H9 (cell line): ENCODE measurements at regions not wholly inside any gene's neighbourhood (a gene's known extent, or its start where the extent isn't known, plus 50 kb on each side); places are given as distances from the start of the nearest gene placed in this dataset.

ENCODE experiments used
- DNase-seq: peaks from one replicate; pipeline ENCODE4 v3.0.0-alpha.2; 2017
- H2AFZ ChIP-seq: one replicate; pipeline ENCODE4 v1.6.1; 2013; ENCODE audit warnings: mild to moderate bottlenecking, low read length, control low read depth, moderate library complexity
- H2AK5ac ChIP-seq: 2 replicates; pipeline ENCODE4 v1.6.1; 2013; ENCODE audit warnings: low read length, control low read depth, mixed read lengths; ENCODE audit not compliant: insufficient read length
- H2BK120ac ChIP-seq: one replicate; pipeline ENCODE4 v1.6.1; 2013; ENCODE audit warnings: low read depth, mild to moderate bottlenecking, low read length, control low read depth, inconsistent platforms; ENCODE audit not compliant: poor library complexity, severe bottlenecking
- H2BK12ac ChIP-seq: 2 replicates; pipeline ENCODE4 v1.6.1; 2013; ENCODE audit warnings: low read length, control low read depth, mixed read lengths, low read depth; ENCODE audit not compliant: insufficient read length
- H2BK15ac ChIP-seq: 2 replicates; pipeline ENCODE4 v1.6.1; 2013; ENCODE audit warnings: low read depth, low read length, control low read depth
- H2BK20ac ChIP-seq: one replicate; pipeline ENCODE4 v1.6.1; 2013; ENCODE audit warnings: low read depth, mild to moderate bottlenecking, low read length, control low read depth, inconsistent platforms; ENCODE audit not compliant: poor library complexity, severe bottlenecking
- H2BK5ac ChIP-seq: 2 replicates; pipeline ENCODE4 v1.6.1; 2013; ENCODE audit warnings: low read length, control low read depth, mixed read lengths; ENCODE audit not compliant: insufficient read length
- H3K14ac ChIP-seq: 2 replicates; pipeline ENCODE4 v1.6.1; 2013; ENCODE audit warnings: low read length, control low read depth; ENCODE audit not compliant: insufficient read depth
- H3K18ac ChIP-seq: 2 replicates; pipeline ENCODE4 v1.6.1; 2013; ENCODE audit warnings: low read depth, mild to moderate bottlenecking, mixed read lengths, low read length, control low read depth; ENCODE audit not compliant: insufficient read length
- H3K23ac ChIP-seq: 2 replicates; pipeline ENCODE4 v1.6.1; 2013; ENCODE audit warnings: low read length, control low read depth, mixed read lengths, low read depth; ENCODE audit not compliant: insufficient read length
- H3K23me2 ChIP-seq: 2 replicates; pipeline ENCODE4 v1.6.1; 2013; ENCODE audit warnings: low read depth, mild to moderate bottlenecking, mixed read lengths, low read length, control low read depth; ENCODE audit not compliant: insufficient read length, poor library complexity, severe bottlenecking
- H3K27ac ChIP-seq: 2 replicates; pipeline ENCODE4 v1.5.1; 2013; ENCODE audit warnings: low read length, control low read depth, mixed read lengths, low read depth; ENCODE audit not compliant: insufficient read length
- H3K27me3 ChIP-seq: 2 replicates; pipeline ENCODE4 v1.6.1; 2013; ENCODE audit warnings: low read length, control low read depth, inconsistent platforms; ENCODE audit not compliant: insufficient read depth
- H3K4ac ChIP-seq: 2 replicates; pipeline ENCODE4 v1.6.1; 2013; ENCODE audit warnings: low read depth, mild to moderate bottlenecking, control low read depth, inconsistent platforms, low read length, moderate library complexity
- H3K4me1 ChIP-seq: 2 replicates; pipeline ENCODE4 v1.6.1; 2013; ENCODE audit warnings: low read length, control low read depth, inconsistent platforms; ENCODE audit not compliant: insufficient read depth
- H3K4me2 ChIP-seq: 2 replicates; pipeline ENCODE4 v1.6.1; 2013; ENCODE audit warnings: low read length, control low read depth, mixed read lengths; ENCODE audit not compliant: insufficient read length, insufficient read depth
- H3K56ac ChIP-seq: 2 replicates; pipeline ENCODE4 v1.6.1; 2013; ENCODE audit warnings: low read depth, mild to moderate bottlenecking, mixed read lengths, low read length, control low read depth; ENCODE audit not compliant: insufficient read length
- H3K79me1 ChIP-seq: 2 replicates; pipeline ENCODE4 v1.6.1; 2013; ENCODE audit warnings: low read depth, mild to moderate bottlenecking, moderate library complexity, low read length, control low read depth, inconsistent platforms; ENCODE audit not compliant: insufficient read depth, poor library complexity, severe bottlenecking
- H3K79me2 ChIP-seq: 2 replicates; pipeline ENCODE4 v1.6.1; 2013; ENCODE audit warnings: low read length, control low read depth, inconsistent platforms; ENCODE audit not compliant: insufficient read depth
- H3K9ac ChIP-seq: 2 replicates; pipeline ENCODE4 v1.6.1; 2013; ENCODE audit warnings: low read length, control low read depth, mixed read lengths; ENCODE audit not compliant: insufficient read length; ENCODE audit errors: extremely low read depth
- H3K9me3 ChIP-seq: one replicate; pipeline ENCODE4 v1.6.1; 2013; ENCODE audit warnings: low read depth, low read length, inconsistent platforms; ENCODE audit not compliant: control insufficient read depth
- H3T11ph ChIP-seq: one replicate; pipeline ENCODE4 v1.6.1; 2013; ENCODE audit warnings: mild to moderate bottlenecking, low read length, control low read depth, inconsistent platforms
- H4K20me1 ChIP-seq: one replicate; pipeline ENCODE4 v1.6.1; 2013; ENCODE audit not compliant: control insufficient read depth, insufficient read length, insufficient read depth
- H4K5ac ChIP-seq: 2 replicates; pipeline ENCODE4 v1.6.1; 2013; ENCODE audit warnings: low read depth, mild to moderate bottlenecking, mixed read lengths, low read length, control low read depth; ENCODE audit not compliant: insufficient read length
- H4K8ac ChIP-seq: replicated peaks from 2 replicates; pipeline ENCODE4 v1.6.1; 2013; ENCODE audit warnings: low read length, control low read depth, mixed read lengths, low read depth; ENCODE audit not compliant: insufficient read length
- H4K91ac ChIP-seq: 2 replicates; pipeline ENCODE4 v1.6.1; 2013; ENCODE audit warnings: low read depth, mild to moderate bottlenecking, moderate library complexity, mixed read lengths, low read length, control low read depth; ENCODE audit not compliant: insufficient read length
- H3K27ac Mint-ChIP-seq, 3 experiments: 2 replicates in 2 of 3; 3 replicates in 1 of 3; pipeline ENCODE4 v1.8.0; 2020 to 2021; ENCODE audit warnings: mixed read lengths in 3 of 3, mild to moderate bottlenecking in 1 of 3, moderate library complexity in 1 of 3
- H3K27me3 Mint-ChIP-seq: 2 replicates; pipeline ENCODE4 v1.8.0; 2021; ENCODE audit warnings: low read depth, mild to moderate bottlenecking, moderate library complexity, mixed read lengths
- H3K36me3 Mint-ChIP-seq, 3 experiments: 2 replicates in 2 of 3; 3 replicates in 1 of 3; pipeline ENCODE4 v1.8.0; 2020 to 2021; ENCODE audit warnings: low read depth in 3 of 3, mixed read lengths in 3 of 3; ENCODE audit not compliant: insufficient read depth in 1 of 3
- H3K4me1 Mint-ChIP-seq, 2 experiments: 2 replicates each; pipeline ENCODE4 v1.8.0; 2020; ENCODE audit warnings: mixed read lengths in 2 of 2
- H3K4me3 Mint-ChIP-seq, 2 experiments: 2 replicates in 1 of 2; 3 replicates in 1 of 2; pipeline ENCODE4 v1.8.0; 2020 to 2021; ENCODE audit warnings: mild to moderate bottlenecking in 2 of 2, mixed read lengths in 2 of 2, moderate library complexity in 1 of 2
- H3K9me3 Mint-ChIP-seq, 2 experiments: 2 replicates in 1 of 2; 3 replicates in 1 of 2; pipeline ENCODE4 v1.8.0; 2020; ENCODE audit warnings: mild to moderate bottlenecking in 2 of 2, mixed read lengths in 2 of 2, moderate library complexity in 1 of 2
- CTCF ChIP-seq: fragments of 200-600 bp; sonication (generic); conservative IDR thresholded peaks from 3 replicates; pipeline ENCODE4 v1.8.0; 2021; ENCODE audit warnings: antibody characterized with exemption, mild to moderate bottlenecking
- WGBS: extraction: QIAGEN DNeasy Blood & Tissue Kit; methylation state at CpG from one replicate; pipeline ENCODE4 v1.1.7; 2013; ENCODE audit warnings: missing lambda C conversion rate, low lambda C conversion rate, mixed read lengths; ENCODE audit not compliant: insufficient read length; ENCODE audit errors: extremely low coverage; 5-methylcytosine and 5-hydroxymethylcytosine counted together

- Mint-ChIP-seq H3K27me3 (no peaks in the 10 kb centered on the region), H3K4me1 (peaks cover 15 to 19% of the 10 kb centered on the region in 2 experiments), H3K9me3 (no peaks in the 10 kb centered on the region), H3K36me3 (no peaks in the 10 kb centered on the region), H3K4me3 (no peak overlapping the region), H3K27ac (no peak overlapping the region)
- H3K79me2 ChIP-seq: no peaks in the 10 kb centered on the region
- H3K4ac ChIP-seq: no peak overlapping the region
- no peak overlapping the region for H3K4me2 ChIP-seq
- no peak overlapping the region for H3T11ph ChIP-seq
- H4K20me1 ChIP-seq: no peaks in the 10 kb centered on the region
- no peaks in the 10 kb centered on the region for H3K79me1 ChIP-seq
- H3K9ac ChIP-seq: no peak overlapping the region
- H2BK12ac ChIP-seq: no peak overlapping the region
- no peak overlapping the region for H3K56ac ChIP-seq
- no peak overlapping the region for H3K27ac ChIP-seq
- no peak overlapping the region for H3K23ac ChIP-seq
- no CpG with 5 or more reads among the region's 4 CpGs for WGBS
- H2BK15ac ChIP-seq: no peak overlapping the region
- H3K4me1 ChIP-seq: peaks cover 4% of the 10 kb centered on the region
- no peak for TF ChIP-seq CTCF
- H4K8ac ChIP-seq: no peak overlapping the region
- no peak overlapping the region for H2BK20ac ChIP-seq
- no peak overlapping the region for H2BK5ac ChIP-seq
- no peak for DNase-seq
- no peak overlapping the region for H3K14ac ChIP-seq
- H2BK120ac ChIP-seq: no peak overlapping the region
- no peak overlapping the region for H4K91ac ChIP-seq
- H2AK5ac ChIP-seq: no peak overlapping the region
- H3K27me3 ChIP-seq: no peaks in the 10 kb centered on the region
- H3K9me3 ChIP-seq: no peaks in the 10 kb centered on the region
- H2AFZ ChIP-seq: no peak overlapping the region
- no peaks in the 10 kb centered on the region for H3K23me2 ChIP-seq
- H4K5ac ChIP-seq: no peak overlapping the region
- no peak overlapping the region for H3K18ac ChIP-seq
These were observed 55.4 kb upstream of the SPTSSB start for GRCh38 chr3:161426758-161427157.
